SU-DHL-6 (cell line): ENCODE measurements at regions not wholly inside any gene's neighbourhood (a gene's known extent, or its start where the extent isn't known, plus 50 kb on each side); places are given as distances from the start of the nearest gene placed in this dataset.

Experiments used
- EZH2phosphoT487 ChIP-seq: fragments of 200-600 bp; sonication (generic), shearing (Covaris generic); conservative IDR thresholded peaks from 2 replicates; pipeline ENCODE4 v1.6.1; 2018; ENCODE audit warnings: mild to moderate bottlenecking, antibody characterized with exemption, low read length, moderate library complexity, mixed read lengths
- TF ChIP-seq, protein P1 (sequence below): fragments of 200-600 bp; sonication (generic); IDR thresholded peaks from one replicate; pipeline ENCODE4 v1.5.1; 2017; ENCODE audit warnings: antibody characterized with exemption, mild to moderate bottlenecking, low read length, moderate library complexity; ENCODE audit not compliant: insufficient read depth, poor library complexity, severe bottlenecking

DNA sequence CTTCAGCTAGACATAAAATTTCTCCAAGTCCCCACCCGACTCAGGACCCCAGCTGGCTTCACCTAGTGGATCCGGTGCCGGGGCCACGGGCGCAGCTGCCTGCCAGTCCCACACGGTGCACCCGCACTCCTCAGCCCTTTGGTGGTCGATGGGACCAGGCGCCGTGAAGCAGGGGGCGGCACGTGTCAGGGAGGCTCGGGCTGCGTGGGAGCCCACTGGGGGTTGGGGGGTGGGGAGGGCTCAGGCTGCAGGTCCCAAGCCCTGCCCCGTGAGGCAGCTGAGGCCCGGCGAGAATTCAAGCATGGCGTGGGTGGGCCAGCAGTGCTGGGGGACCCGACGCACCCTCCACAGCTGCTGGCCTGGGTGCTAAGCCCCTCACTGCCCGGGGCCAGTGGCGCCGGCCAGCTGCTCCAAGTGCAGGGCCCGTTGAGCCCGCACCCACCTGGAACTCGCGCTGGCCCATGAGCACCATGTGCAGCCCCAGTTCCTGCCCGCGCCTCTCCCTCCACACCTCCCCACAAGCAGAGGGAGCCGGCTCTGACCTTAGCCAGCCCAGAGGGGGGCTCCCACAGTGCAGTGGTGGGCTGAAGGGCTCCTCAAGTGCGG lies 747.0 kb downstream of the FAM181B start:
- TF ChIP-seq, protein P1, sequence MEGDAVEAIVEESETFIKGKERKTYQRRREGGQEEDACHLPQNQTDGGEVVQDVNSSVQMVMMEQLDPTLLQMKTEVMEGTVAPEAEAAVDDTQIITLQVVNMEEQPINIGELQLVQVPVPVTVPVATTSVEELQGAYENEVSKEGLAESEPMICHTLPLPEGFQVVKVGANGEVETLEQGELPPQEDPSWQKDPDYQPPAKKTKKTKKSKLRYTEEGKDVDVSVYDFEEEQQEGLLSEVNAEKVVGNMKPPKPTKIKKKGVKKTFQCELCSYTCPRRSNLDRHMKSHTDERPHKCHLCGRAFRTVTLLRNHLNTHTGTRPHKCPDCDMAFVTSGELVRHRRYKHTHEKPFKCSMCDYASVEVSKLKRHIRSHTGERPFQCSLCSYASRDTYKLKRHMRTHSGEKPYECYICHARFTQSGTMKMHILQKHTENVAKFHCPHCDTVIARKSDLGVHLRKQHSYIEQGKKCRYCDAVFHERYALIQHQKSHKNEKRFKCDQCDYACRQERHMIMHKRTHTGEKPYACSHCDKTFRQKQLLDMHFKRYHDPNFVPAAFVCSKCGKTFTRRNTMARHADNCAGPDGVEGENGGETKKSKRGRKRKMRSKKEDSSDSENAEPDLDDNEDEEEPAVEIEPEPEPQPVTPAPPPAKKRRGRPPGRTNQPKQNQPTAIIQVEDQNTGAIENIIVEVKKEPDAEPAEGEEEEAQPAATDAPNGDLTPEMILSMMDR, result no peak
- TF ChIP-seq EZH2phosphoT487, result no peak
